ENCODE measurements at regions not wholly inside any gene's neighbourhood (a gene's known extent, or its start where the extent isn't known, plus 50 kb on each side); places are given as distances from the start of the nearest gene placed in this dataset.

- no peak overlapping the region for H3K27ac ChIP-seq (ENCODE audit: low read depth, low read length)
- no peak overlapping the region for H4K91ac ChIP-seq (replicated peaks; ENCODE audit: insufficient read length, low read length)
- no peak overlapping the region for H2BK20ac ChIP-seq (ENCODE audit: low read length)
- H3K4me2 ChIP-seq (ENCODE audit: insufficient read depth in 1 of 2, low read depth in 2 of 2, low read length in 2 of 2) = no peak overlapping the region
- CTCF ChIA-PET (ENCODE audit: partially characterized antibody) = no interaction called here
- WGBS, 2 experiments (ENCODE audit: extremely low coverage in 1 of 2, insufficient coverage in 1 of 2, insufficient read length in 1 of 2, insufficient replicate concordance in 2 of 2, low coverage in 1 of 2, low lambda C conversion rate in 2 of 2, missing lambda C conversion rate in 1 of 2) = 88% methylated on average over 3 of the region's 3 CpGs; no CpG with 5 or more reads in 1 of the 2 experiments
- POLR2A ChIA-PET (ENCODE audit: partially characterized antibody) = no interaction called here
- no peaks in the 10 kb centered on the region for H3K79me2 ChIP-seq (ENCODE audit: control insufficient read depth in 1 of 2, insufficient read depth in 2 of 2, low read length in 2 of 2)
- no peak overlapping the region for H4K5ac ChIP-seq (ENCODE audit: insufficient read length, low read depth, low read length)
- H2AFZ ChIP-seq (ENCODE audit: low read length) = no peak overlapping the region
- no peak overlapping the region for H2BK5ac ChIP-seq (ENCODE audit: low read depth, low read length)
- no peak for FAIRE-seq
- no peak overlapping the region for H3K56ac ChIP-seq (replicated peaks; ENCODE audit: insufficient read length, low read depth, low read length)
- no peak overlapping the region for H2BK15ac ChIP-seq (ENCODE audit: low read length)
- H3K9me3 ChIP-seq (ENCODE audit: insufficient read depth in 2 of 2, low read depth in 1 of 2, low read length in 1 of 2) = no peaks in the 10 kb centered on the region
- H3K36me3 ChIP-seq (ENCODE audit: control insufficient read depth in 2 of 4, insufficient read depth in 4 of 4, low read length in 3 of 4) = no peaks in the 10 kb centered on the region
- H2BK120ac ChIP-seq (replicated peaks; ENCODE audit: low read depth, low read length) = no peak overlapping the region
- no peak overlapping the region for H3K18ac ChIP-seq (ENCODE audit: extremely low read depth, low read length)
- H2AK5ac ChIP-seq (ENCODE audit: low read depth, low read length) = no peak overlapping the region
- H3K4me1 ChIP-seq (replicated peaks in 1 of 4; ENCODE audit: control insufficient read depth in 3 of 4, insufficient read depth in 4 of 4, low read length in 3 of 4) = peaks cover 0 to 3% (median 0%) of the 10 kb centered on the region in 4 experiments; a peak in 1 of 7 replicates
- no peak overlapping the region for H3K9ac ChIP-seq (replicated peaks in 1 of 4; ENCODE audit: extremely low read depth in 1 of 4, low read depth in 3 of 4, low read length in 3 of 4)
- TF ChIP-seq CEBPB (IDR thresholded peaks at IDR 0.05; ENCODE audit: low read depth, low read length) (no peak), KDM4A (IDR thresholded peaks at IDR 0.05; ENCODE audit: low read depth, low read length, severe bottlenecking) (no peak)
- no peak overlapping the region for H3K4ac ChIP-seq (replicated peaks; ENCODE audit: insufficient read length, low read depth, low read length)
- H4K20me1 ChIP-seq (replicated peaks in 1 of 2; ENCODE audit: control insufficient read depth in 1 of 2, insufficient read depth in 2 of 2, low read length in 2 of 2) = no peaks in the 10 kb centered on the region
- H4K8ac ChIP-seq (ENCODE audit: extremely low read depth, insufficient read depth, low read length) = no peak overlapping the region
- no peak overlapping the region for H3K14ac ChIP-seq (ENCODE audit: insufficient read length)
- H3K79me1 ChIP-seq (ENCODE audit: low read depth, low read length) = no peaks in the 10 kb centered on the region
- H3K23ac ChIP-seq (ENCODE audit: insufficient read length) = no peak overlapping the region
- no peaks in the 10 kb centered on the region for H3K23me2 ChIP-seq (ENCODE audit: low read depth, low read length)
- H3K4me3 ChIP-seq (ENCODE audit: extremely low read depth in 1 of 4, insufficient read depth in 2 of 4, low read depth in 3 of 4, low read length in 4 of 4) = no peak overlapping the region
- no peaks in the 10 kb centered on the region for H3K27me3 ChIP-seq (replicated peaks in 1 of 4; ENCODE audit: control insufficient read depth in 3 of 4, extremely low read depth in 1 of 4, insufficient read depth in 3 of 4, low read length in 3 of 4)
- DNase-seq (ENCODE audit: low read depth in 1 of 2, low spot score in 2 of 2) = no peak
- H2BK12ac ChIP-seq (ENCODE audit: low read depth, low read length) = no peak overlapping the region
These were observed 158.0 kb upstream of the GYPA start for GRCh38 chr4:144298519-144298918.

Data from H1 (cell line).